Hepatocyte (in vitro differentiated cells): ENCODE measurements at regions not wholly inside any gene's neighbourhood (a gene's known extent, or its start where the extent isn't known, plus 50 kb on each side); places are given as distances from the start of the nearest gene placed in this dataset.

Experiments
- DNase-seq: peaks from one replicate; pipeline ENCODE4 v3.0.0-alpha.2; 2016; ENCODE audit warnings: low spot score
- H2AFZ ChIP-seq: fragments of 200-600 bp; sonication (generic); 2 replicates; pipeline ENCODE4 v1.6.0; 2016; ENCODE audit warnings: antibody characterized with exemption, mild to moderate bottlenecking
- H3K27ac ChIP-seq: fragments of 200-600 bp; sonication (generic); 2 replicates; pipeline ENCODE4 v1.5.1; 2016; ENCODE audit warnings: mild to moderate bottlenecking
- H3K27me3 ChIP-seq: fragments of 200-600 bp; sonication (generic); 2 replicates; pipeline ENCODE4 v1.6.1; 2016
- H3K36me3 ChIP-seq: fragments of 200-600 bp; sonication (generic); replicated peaks from 2 replicates; pipeline ENCODE4 v1.5.1; 2016; ENCODE audit warnings: low read depth; ENCODE audit not compliant: insufficient read depth
- H3K4me1 ChIP-seq: fragments of 200-600 bp; sonication (generic); 2 replicates; pipeline ENCODE4 v1.5.1; 2016; ENCODE audit warnings: mild to moderate bottlenecking, moderate library complexity; ENCODE audit not compliant: insufficient read depth
- H3K4me2 ChIP-seq: fragments of 200-600 bp; sonication (generic); 2 replicates; pipeline ENCODE4 v1.6.0; 2016
- H3K4me3 ChIP-seq: fragments of 200-600 bp; sonication (generic); 2 replicates; pipeline ENCODE4 v1.5.1; 2016; ENCODE audit warnings: mild to moderate bottlenecking
- H3K79me2 ChIP-seq: fragments of 200-600 bp; sonication (generic); 2 replicates; pipeline ENCODE4 v1.6.0; 2017; ENCODE audit warnings: mild to moderate bottlenecking
- H3K9me2 ChIP-seq: fragments of 200-600 bp; sonication (generic); replicated peaks from 2 replicates; pipeline ENCODE4 v1.6.0; 2017; ENCODE audit warnings: mild to moderate bottlenecking; ENCODE audit not compliant: insufficient read depth
- H3K9me3 ChIP-seq: fragments of 200-600 bp; sonication (generic); 2 replicates; pipeline ENCODE4 v1.5.1; 2016; ENCODE audit warnings: low read depth, mild to moderate bottlenecking
- H4K20me1 ChIP-seq: fragments of 200-600 bp; sonication (generic); 2 replicates; pipeline ENCODE4 v1.6.0; 2016; ENCODE audit warnings: mild to moderate bottlenecking; ENCODE audit not compliant: insufficient read depth, poor library complexity, severe bottlenecking
- EZH2 ChIP-seq: fragments of 200-600 bp; sonication (generic); IDR thresholded peaks from 2 replicates; pipeline ENCODE4 v1.6.1; 2016; ENCODE audit warnings: antibody characterized with exemption, mild to moderate bottlenecking, borderline replicate concordance
- EZH2phosphoT487 ChIP-seq: fragments of 200-600 bp; sonication (generic); IDR thresholded peaks from one replicate; pipeline ENCODE4 v1.6.1; 2018; ENCODE audit warnings: antibody characterized with exemption, mild to moderate bottlenecking, low read depth, moderate library complexity; ENCODE audit not compliant: unreplicated experiment, severe bottlenecking
- WGBS: methylation state at CpG from one replicate; pipeline ENCODE4 v1.1.6; 2016; ENCODE audit warnings: low lambda C conversion rate; ENCODE audit errors: missing lambda C conversion rate; 5-methylcytosine and 5-hydroxymethylcytosine counted together
- TF ChIP-seq, protein P1 (sequence below): fragments of 200-600 bp; sonication (generic); IDR thresholded peaks from 2 replicates; pipeline ENCODE4 v1.5.1; 2016; ENCODE audit warnings: antibody characterized with exemption, mild to moderate bottlenecking; ENCODE audit not compliant: poor library complexity

DNA sequence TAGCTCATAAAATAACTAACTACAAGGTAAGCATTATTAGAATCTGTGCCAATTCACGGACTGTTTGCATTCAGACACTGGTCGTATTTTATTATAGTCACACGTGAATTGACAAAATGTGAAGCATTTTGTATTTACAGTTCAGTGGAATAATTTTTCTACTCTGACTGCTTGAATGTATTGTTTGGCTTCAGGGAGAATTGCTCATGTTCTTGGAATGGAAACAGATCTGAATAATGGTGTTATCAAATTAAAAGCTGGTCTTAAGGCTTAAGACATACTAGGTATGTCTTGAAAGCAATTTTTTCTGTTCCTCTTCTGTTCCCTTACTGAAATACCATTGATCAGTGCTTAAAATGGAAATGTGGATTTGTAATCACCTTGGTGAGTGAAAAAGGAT lies 543.7 kb upstream of the TLE4 start:
- WGBS, result 63% methylated on average over 3 of the region's 3 CpGs
- Histone ChIP-seq H2AFZ (no peak overlapping the region), H4K20me1 (no peaks in the 10 kb centered on the region), H3K27me3 (no peaks in the 10 kb centered on the region), H3K36me3 (no peaks in the 10 kb centered on the region), H3K27ac (no peak overlapping the region), H3K9me3 (no peaks in the 10 kb centered on the region), H3K4me2 (no peak overlapping the region), H3K4me3 (no peak overlapping the region), H3K4me1 (no peaks in the 10 kb centered on the region), H3K79me2 (no peaks in the 10 kb centered on the region), H3K9me2 (no peaks in the 10 kb centered on the region)
- TF ChIP-seq EZH2 (no peak), EZH2phosphoT487 (no peak)
- TF ChIP-seq, protein P1, sequence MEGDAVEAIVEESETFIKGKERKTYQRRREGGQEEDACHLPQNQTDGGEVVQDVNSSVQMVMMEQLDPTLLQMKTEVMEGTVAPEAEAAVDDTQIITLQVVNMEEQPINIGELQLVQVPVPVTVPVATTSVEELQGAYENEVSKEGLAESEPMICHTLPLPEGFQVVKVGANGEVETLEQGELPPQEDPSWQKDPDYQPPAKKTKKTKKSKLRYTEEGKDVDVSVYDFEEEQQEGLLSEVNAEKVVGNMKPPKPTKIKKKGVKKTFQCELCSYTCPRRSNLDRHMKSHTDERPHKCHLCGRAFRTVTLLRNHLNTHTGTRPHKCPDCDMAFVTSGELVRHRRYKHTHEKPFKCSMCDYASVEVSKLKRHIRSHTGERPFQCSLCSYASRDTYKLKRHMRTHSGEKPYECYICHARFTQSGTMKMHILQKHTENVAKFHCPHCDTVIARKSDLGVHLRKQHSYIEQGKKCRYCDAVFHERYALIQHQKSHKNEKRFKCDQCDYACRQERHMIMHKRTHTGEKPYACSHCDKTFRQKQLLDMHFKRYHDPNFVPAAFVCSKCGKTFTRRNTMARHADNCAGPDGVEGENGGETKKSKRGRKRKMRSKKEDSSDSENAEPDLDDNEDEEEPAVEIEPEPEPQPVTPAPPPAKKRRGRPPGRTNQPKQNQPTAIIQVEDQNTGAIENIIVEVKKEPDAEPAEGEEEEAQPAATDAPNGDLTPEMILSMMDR, result no peak
- DNase-seq, result no peak

DNA sequence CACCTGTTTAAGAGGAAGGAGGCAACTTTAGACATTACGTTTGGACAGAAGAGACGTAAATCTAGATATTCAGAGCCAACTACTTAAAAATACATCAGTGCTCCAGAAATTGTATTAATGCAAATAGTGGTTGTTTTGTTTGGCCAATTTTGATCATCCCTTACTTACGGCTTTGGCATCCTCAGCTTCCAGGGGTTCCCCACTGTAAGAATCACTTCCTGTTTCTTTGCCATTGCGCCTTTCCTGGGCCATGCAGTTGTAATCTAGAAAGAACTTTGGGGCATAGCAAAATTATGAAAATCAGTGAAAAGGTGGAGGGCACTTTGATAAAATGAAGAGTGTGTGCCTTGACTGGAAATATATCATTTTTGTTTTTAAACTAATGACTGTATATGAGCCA lies 537.2 kb upstream of the TLE4 start:
- Histone ChIP-seq H3K27ac (no peak overlapping the region), H3K4me1 (no peaks in the 10 kb centered on the region), H2AFZ (no peak overlapping the region), H3K27me3 (no peaks in the 10 kb centered on the region), H3K79me2 (no peaks in the 10 kb centered on the region), H3K9me3 (no peaks in the 10 kb centered on the region), H3K4me3 (no peak overlapping the region), H3K36me3 (no peaks in the 10 kb centered on the region), H3K9me2 (no peaks in the 10 kb centered on the region), H4K20me1 (no peaks in the 10 kb centered on the region), H3K4me2 (no peak overlapping the region)
- no peak for DNase-seq
- 91% methylated on average over 4 of the region's 4 CpGs for WGBS
- TF ChIP-seq, protein P1, result no peak
- no peak for TF ChIP-seq EZH2phosphoT487
- no peak for TF ChIP-seq EZH2

DNA sequence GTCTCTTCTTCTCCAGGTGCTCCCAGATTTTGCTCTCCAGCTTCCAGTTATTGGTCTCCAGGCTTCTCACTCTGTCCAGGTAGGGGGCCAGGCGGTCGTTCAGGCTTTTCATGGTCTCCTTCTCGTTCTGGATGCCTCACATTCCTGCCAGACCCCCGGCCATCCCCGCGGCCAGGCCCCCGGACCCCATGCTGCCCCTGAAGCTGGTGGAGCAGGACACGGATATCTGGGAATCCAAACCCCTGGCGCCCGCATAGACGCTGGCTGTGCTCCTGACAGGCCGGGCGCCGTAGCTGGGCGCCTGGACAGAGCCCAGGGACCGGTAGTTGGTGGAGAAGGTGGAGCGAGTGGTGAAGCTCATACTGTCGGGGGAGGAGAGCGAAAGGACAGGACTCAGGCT lies 534.4 kb upstream of the TLE4 start:
- TF ChIP-seq, protein P1, result no peak
- TF ChIP-seq EZH2, result no peak
- TF ChIP-seq EZH2phosphoT487, result no peak
- no peaks in the 10 kb centered on the region for H3K79me2 ChIP-seq
- H3K9me2 ChIP-seq, result no peaks in the 10 kb centered on the region
- WGBS, result 96% methylated on average over 13 of the region's 19 CpGs
- no peak for DNase-seq
- no peaks in the 10 kb centered on the region for H3K4me1 ChIP-seq
- no peaks in the 10 kb centered on the region for H4K20me1 ChIP-seq
- no peak overlapping the region for H2AFZ ChIP-seq
- H3K9me3 ChIP-seq, result no peaks in the 10 kb centered on the region
- no peak overlapping the region for H3K4me3 ChIP-seq
- H3K36me3 ChIP-seq, result no peaks in the 10 kb centered on the region
- H3K27ac ChIP-seq, result no peak overlapping the region
- H3K4me2 ChIP-seq, result no peak overlapping the region
- no peaks in the 10 kb centered on the region for H3K27me3 ChIP-seq

DNA sequence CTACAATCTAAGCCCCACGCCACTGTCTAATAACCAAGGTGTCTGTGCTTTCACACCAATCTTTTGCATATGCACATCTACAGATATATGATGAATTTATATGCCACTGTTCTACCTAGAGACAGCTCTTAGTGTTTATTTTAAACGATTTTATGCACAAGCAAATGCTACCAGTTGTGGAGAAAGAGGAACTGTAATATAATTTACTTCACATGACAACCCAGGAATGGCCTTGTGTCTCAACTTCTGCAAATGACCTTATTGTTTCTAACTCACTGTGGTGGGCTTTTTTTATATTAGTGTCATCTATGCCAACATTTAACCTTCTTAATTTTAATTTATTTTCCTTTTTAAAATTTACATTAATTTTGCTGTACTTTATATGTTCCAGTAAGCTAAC lies 531.1 kb upstream of the TLE4 start:
- Histone ChIP-seq H3K9me2 (no peaks in the 10 kb centered on the region), H3K27ac (no peak overlapping the region), H3K36me3 (no peaks in the 10 kb centered on the region), H3K4me3 (no peak overlapping the region), H2AFZ (no peak overlapping the region), H3K27me3 (no peaks in the 10 kb centered on the region), H3K79me2 (no peaks in the 10 kb centered on the region), H3K4me2 (no peak overlapping the region), H3K9me3 (no peaks in the 10 kb centered on the region), H3K4me1 (no peaks in the 10 kb centered on the region), H4K20me1 (no peaks in the 10 kb centered on the region)
- TF ChIP-seq EZH2, result no peak
- no peak for TF ChIP-seq EZH2phosphoT487
- TF ChIP-seq, protein P1, result no peak
- no peak for DNase-seq
- 77% methylated on average over 2 of the region's 2 CpGs for WGBS
